K562 (cell line): ENCODE measurements at regions not wholly inside any gene's neighbourhood (a gene's known extent, or its start where the extent isn't known, plus 50 kb on each side); places are given as distances from the start of the nearest gene placed in this dataset.

Experiments used
- E2F5 ChIP-seq: sonication (generic); formaldehyde crosslinking; IDR thresholded peaks from 2 replicates; pipeline ENCODE4 v1.8.0; 2022; ENCODE audit warnings: mild to moderate bottlenecking, missing genetic modification reagents
- NFE2L1 ChIP-seq: fragments of 450-650 bp; IDR thresholded peaks from 2 replicates; pipeline ENCODE4 v1.6.1; 2016; ENCODE audit warnings: missing genetic modification characterization, low read depth, mild to moderate bottlenecking, missing compliant biosample characterization, moderate library complexity, borderline replicate concordance
- TF ChIP-seq, protein P1 (sequence below), 2 experiments: fragments of 450-650 bp; formaldehyde crosslinking in 1 of 2; IDR thresholded peaks; 2 replicates each; pipeline versions ENCODE4 v1.4.0 to v1.6.1; 2014 to 2020; ENCODE audit warnings: mild to moderate bottlenecking in 2 of 2, borderline replicate concordance in 1 of 2, low read depth in 1 of 2

DNA sequence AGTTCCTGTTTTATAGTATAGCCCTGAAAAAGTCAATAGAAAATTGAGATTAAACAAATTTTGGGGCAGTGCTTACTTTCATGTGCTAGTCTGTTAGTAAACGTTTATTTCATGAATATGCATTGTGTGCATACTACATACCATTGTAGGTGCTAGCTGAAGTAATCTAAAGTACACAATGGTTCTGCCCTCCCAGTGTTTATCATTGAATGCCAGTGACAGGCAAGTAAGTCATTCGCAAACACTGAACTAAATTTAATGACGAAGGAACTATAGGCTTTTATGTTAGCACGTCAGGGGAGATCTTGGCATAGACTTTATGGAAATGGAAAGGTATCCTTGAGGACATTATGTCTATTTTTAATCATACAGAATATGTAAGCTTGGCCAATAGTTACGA, 426.9 kb upstream of the EPHA5 start (continued):
- TF ChIP-seq, protein P1, sequence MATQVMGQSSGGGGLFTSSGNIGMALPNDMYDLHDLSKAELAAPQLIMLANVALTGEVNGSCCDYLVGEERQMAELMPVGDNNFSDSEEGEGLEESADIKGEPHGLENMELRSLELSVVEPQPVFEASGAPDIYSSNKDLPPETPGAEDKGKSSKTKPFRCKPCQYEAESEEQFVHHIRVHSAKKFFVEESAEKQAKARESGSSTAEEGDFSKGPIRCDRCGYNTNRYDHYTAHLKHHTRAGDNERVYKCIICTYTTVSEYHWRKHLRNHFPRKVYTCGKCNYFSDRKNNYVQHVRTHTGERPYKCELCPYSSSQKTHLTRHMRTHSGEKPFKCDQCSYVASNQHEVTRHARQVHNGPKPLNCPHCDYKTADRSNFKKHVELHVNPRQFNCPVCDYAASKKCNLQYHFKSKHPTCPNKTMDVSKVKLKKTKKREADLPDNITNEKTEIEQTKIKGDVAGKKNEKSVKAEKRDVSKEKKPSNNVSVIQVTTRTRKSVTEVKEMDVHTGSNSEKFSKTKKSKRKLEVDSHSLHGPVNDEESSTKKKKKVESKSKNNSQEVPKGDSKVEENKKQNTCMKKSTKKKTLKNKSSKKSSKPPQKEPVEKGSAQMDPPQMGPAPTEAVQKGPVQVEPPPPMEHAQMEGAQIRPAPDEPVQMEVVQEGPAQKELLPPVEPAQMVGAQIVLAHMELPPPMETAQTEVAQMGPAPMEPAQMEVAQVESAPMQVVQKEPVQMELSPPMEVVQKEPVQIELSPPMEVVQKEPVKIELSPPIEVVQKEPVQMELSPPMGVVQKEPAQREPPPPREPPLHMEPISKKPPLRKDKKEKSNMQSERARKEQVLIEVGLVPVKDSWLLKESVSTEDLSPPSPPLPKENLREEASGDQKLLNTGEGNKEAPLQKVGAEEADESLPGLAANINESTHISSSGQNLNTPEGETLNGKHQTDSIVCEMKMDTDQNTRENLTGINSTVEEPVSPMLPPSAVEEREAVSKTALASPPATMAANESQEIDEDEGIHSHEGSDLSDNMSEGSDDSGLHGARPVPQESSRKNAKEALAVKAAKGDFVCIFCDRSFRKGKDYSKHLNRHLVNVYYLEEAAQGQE (IDR thresholded peaks at IDR 0.05; ENCODE audit: borderline replicate concordance): no peak
- TF ChIP-seq, protein P1 (CRISPR knock-in tag; IDR thresholded peaks at IDR 0.05; ENCODE audit: low read depth): no peak
- no peak for TF ChIP-seq NFE2L1 (tag)
- no peak for TF ChIP-seq E2F5
